ENCODE measurements at regions not wholly inside any gene's neighbourhood (a gene's known extent, or its start where the extent isn't known, plus 50 kb on each side); places are given as distances from the start of the nearest gene placed in this dataset.

DNA sequence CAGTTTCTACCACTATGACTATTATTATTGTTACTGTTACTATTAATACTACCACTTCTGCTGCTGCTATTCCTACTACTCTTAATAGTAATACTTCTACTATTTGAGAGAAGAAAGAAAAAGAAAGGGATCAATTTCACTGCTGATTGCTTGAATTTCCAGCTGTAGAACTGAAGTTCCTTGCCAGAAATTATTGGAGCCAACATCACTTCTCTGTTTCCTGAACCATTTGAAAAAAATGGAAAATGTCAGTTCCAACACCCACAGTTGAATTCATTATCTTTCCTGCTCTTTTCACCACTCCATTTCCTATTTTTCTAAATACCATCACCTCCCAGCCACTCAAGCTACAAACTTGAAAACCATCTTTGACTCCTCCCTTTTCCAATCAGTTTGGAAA is 54.1 kb upstream of the PIK3C2G start:
- ATAC-seq (ENCODE audit: low read depth) (no peak), DNase-seq (no peak)
- no peak overlapping the region for H3K4me2 ChIP-seq (replicated peaks; ENCODE audit: low read depth, low read length, poor library complexity, severe bottlenecking)
- no peak overlapping the region for H3K4me3 Mint-ChIP-seq
- H3K9me3 ChIP-seq (ENCODE audit: control extremely low read depth in 1 of 3, control insufficient read depth in 2 of 3, insufficient read depth in 1 of 3, low read length in 2 of 3), result no peaks in the 10 kb centered on the region
- H3K4me1 Mint-ChIP-seq, result no peaks in the 10 kb centered on the region
- no peak overlapping the region for H3K9ac ChIP-seq (ENCODE audit: low read length)
- no peak overlapping the region for H2AFZ ChIP-seq (ENCODE audit: insufficient read depth, low read depth, low read length, poor library complexity, severe bottlenecking)
- no peaks in the 10 kb centered on the region for H3K36me3 ChIP-seq (replicated peaks in 1 of 2; ENCODE audit: control extremely low read depth in 1 of 2, control insufficient read depth in 1 of 2, extremely low read depth in 1 of 2, insufficient read depth in 2 of 2, low read length in 1 of 2)
- CTCF ChIA-PET, result no interaction called here
- POLR2A ChIA-PET, result no interaction called here
- H3K9me3 Mint-ChIP-seq (ENCODE audit: insufficient read depth), result no peaks in the 10 kb centered on the region
- H3K27ac ChIP-seq (ENCODE audit: low read length in 2 of 2), result no peak overlapping the region
- TF ChIP-seq EZH2 (IDR thresholded peaks at IDR 0.05; ENCODE audit: borderline replicate concordance, insufficient read depth, low read depth, low read length, poor library complexity, severe bottlenecking), result no peak
- TF ChIP-seq, protein P1, sequence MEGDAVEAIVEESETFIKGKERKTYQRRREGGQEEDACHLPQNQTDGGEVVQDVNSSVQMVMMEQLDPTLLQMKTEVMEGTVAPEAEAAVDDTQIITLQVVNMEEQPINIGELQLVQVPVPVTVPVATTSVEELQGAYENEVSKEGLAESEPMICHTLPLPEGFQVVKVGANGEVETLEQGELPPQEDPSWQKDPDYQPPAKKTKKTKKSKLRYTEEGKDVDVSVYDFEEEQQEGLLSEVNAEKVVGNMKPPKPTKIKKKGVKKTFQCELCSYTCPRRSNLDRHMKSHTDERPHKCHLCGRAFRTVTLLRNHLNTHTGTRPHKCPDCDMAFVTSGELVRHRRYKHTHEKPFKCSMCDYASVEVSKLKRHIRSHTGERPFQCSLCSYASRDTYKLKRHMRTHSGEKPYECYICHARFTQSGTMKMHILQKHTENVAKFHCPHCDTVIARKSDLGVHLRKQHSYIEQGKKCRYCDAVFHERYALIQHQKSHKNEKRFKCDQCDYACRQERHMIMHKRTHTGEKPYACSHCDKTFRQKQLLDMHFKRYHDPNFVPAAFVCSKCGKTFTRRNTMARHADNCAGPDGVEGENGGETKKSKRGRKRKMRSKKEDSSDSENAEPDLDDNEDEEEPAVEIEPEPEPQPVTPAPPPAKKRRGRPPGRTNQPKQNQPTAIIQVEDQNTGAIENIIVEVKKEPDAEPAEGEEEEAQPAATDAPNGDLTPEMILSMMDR (IDR thresholded peaks at IDR 0.05), result no peak
- no peaks in the 10 kb centered on the region for H3K4me1 ChIP-seq (ENCODE audit: control insufficient read depth in 2 of 2, insufficient read depth in 2 of 2, low read length in 2 of 2)
- intact Hi-C loops (cut with micrococcal nuclease), result no loop called here
- no peaks in the 10 kb centered on the region for H3K79me2 ChIP-seq (ENCODE audit: control insufficient read depth, insufficient read depth, low read length)
- H4K20me1 ChIP-seq (ENCODE audit: control insufficient read depth, insufficient read depth, low read length, poor library complexity, severe bottlenecking), result no peaks in the 10 kb centered on the region
- no peaks in the 10 kb centered on the region for H3K27me3 Mint-ChIP-seq
- no peak overlapping the region for H3K4me3 ChIP-seq (ENCODE audit: control extremely low read depth in 1 of 5, extremely low read depth in 1 of 5, insufficient read depth in 1 of 5, low read depth in 2 of 5, low read length in 4 of 5)
- no peaks in the 10 kb centered on the region for H3K27me3 ChIP-seq (replicated peaks in 1 of 4; ENCODE audit: control extremely low read depth in 1 of 4, control insufficient read depth in 3 of 4, insufficient read depth in 4 of 4, low read length in 3 of 4)
- no peak overlapping the region for H3K27ac Mint-ChIP-seq

DNA sequence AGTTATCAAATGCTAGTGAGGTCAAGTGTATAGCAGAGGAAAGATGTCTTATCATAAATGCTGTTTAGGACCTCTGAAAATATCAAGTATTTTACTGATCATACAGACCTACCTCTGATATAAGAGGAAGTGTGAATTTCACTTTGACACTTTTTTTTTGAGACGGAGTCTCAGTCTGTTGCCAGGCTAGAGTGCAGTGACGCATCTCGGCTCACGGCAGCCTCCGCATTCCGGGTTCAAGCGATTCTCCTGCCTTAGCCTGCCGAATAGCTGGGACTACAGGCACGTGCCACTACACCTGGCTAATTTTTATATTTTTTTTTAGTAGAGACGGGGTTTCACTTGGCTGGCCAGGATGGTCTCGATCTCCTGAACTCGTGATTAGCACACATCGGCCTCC is 55.1 kb upstream of the PIK3C2G start:
- H3K36me3 ChIP-seq (replicated peaks in 1 of 2; ENCODE audit: control extremely low read depth in 1 of 2, control insufficient read depth in 1 of 2, extremely low read depth in 1 of 2, insufficient read depth in 2 of 2, low read length in 1 of 2), result no peaks in the 10 kb centered on the region
- DNase-seq, result no peak
- ChIA-PET POLR2A (no interaction called here), CTCF (no interaction called here)
- no peak overlapping the region for H3K4me2 ChIP-seq (replicated peaks; ENCODE audit: low read depth, low read length, poor library complexity, severe bottlenecking)
- no peaks in the 10 kb centered on the region for H3K4me1 ChIP-seq (ENCODE audit: control insufficient read depth in 2 of 2, insufficient read depth in 2 of 2, low read length in 2 of 2)
- Mint-ChIP-seq H3K27me3 (no peaks in the 10 kb centered on the region), H3K9me3 (ENCODE audit: insufficient read depth) (no peaks in the 10 kb centered on the region), H3K27ac (no peak overlapping the region), H3K4me1 (no peaks in the 10 kb centered on the region), H3K4me3 (no peak overlapping the region)
- H2AFZ ChIP-seq (ENCODE audit: insufficient read depth, low read depth, low read length, poor library complexity, severe bottlenecking), result no peak overlapping the region
- H3K9ac ChIP-seq (ENCODE audit: low read length), result no peak overlapping the region
- TF ChIP-seq EZH2 (IDR thresholded peaks at IDR 0.05; ENCODE audit: borderline replicate concordance, insufficient read depth, low read depth, low read length, poor library complexity, severe bottlenecking), result no peak
- TF ChIP-seq, protein P1 (IDR thresholded peaks at IDR 0.05), result no peak
- 75% methylated on average over 13 of the region's 13 CpGs for WGBS (ENCODE audit: insufficient coverage)
- no peak overlapping the region for H3K4me3 ChIP-seq (ENCODE audit: control extremely low read depth in 1 of 5, extremely low read depth in 1 of 5, insufficient read depth in 1 of 5, low read depth in 2 of 5, low read length in 4 of 5)
- no peak overlapping the region for H3K27ac ChIP-seq (ENCODE audit: low read length in 2 of 2)
- no peaks in the 10 kb centered on the region for H3K9me3 ChIP-seq (ENCODE audit: control extremely low read depth in 1 of 3, control insufficient read depth in 2 of 3, insufficient read depth in 1 of 3, low read length in 2 of 3)
- H4K20me1 ChIP-seq (ENCODE audit: control insufficient read depth, insufficient read depth, low read length, poor library complexity, severe bottlenecking), result no peaks in the 10 kb centered on the region
- no peak for ATAC-seq (ENCODE audit: low read depth)
- intact Hi-C loops (cut with micrococcal nuclease), result no loop called here
- no peaks in the 10 kb centered on the region for H3K79me2 ChIP-seq (ENCODE audit: control insufficient read depth, insufficient read depth, low read length)
- H3K27me3 ChIP-seq (replicated peaks in 1 of 4; ENCODE audit: control extremely low read depth in 1 of 4, control insufficient read depth in 3 of 4, insufficient read depth in 4 of 4, low read length in 3 of 4), result no peaks in the 10 kb centered on the region

All from B cell (primary cell).